Neural cell (in vitro differentiated cells): ENCODE measurements at regions not wholly inside any gene's neighbourhood (a gene's known extent, or its start where the extent isn't known, plus 50 kb on each side); places are given as distances from the start of the nearest gene placed in this dataset.

Experiments used
- REST ChIP-seq: IDR thresholded peaks from 2 replicates; pipeline ENCODE4 v1.6.1; 2012; ENCODE audit warnings: borderline replicate concordance
- SMC3 ChIP-seq: fragments of 450-650 bp; conservative IDR thresholded peaks from 2 replicates; pipeline ENCODE4 v1.6.1; 2014; ENCODE audit warnings: antibody characterized with exemption, mild to moderate bottlenecking, moderate library complexity; ENCODE audit not compliant: poor library complexity

GRCh38 chr2:103469800-103470199 lies 708.0 kb downstream of the TMEM182 start:
- TF ChIP-seq REST (no peak), SMC3 (no peak)
